Activated CD4-positive, alpha-beta T cell treated with anti-CD3 and anti-CD28 coated beads, Interleukin-2, Interleukin-6, amounts not matched to agents 100 ng/mL and 50 ng/mL, durations not matched to agents 16 hours and 8 hours (primary cell): ENCODE measurements at regions not wholly inside any gene's neighbourhood (a gene's known extent, or its start where the extent isn't known, plus 50 kb on each side); places are given as distances from the start of the nearest gene placed in this dataset.
"Not testable (repeated sequence)": the region's sequence is repeated elsewhere in the genome, so short reads cannot be mapped to it uniquely, and the experiment has no call there.

Source experiments
- DNase-seq: peaks from one replicate; pipeline ENCODE4 v3.0.0-alpha.2; 2020

GRCh38 chr4:15164571-15164970 is 162.3 kb downstream of the CPEB2 start:
- no peak for DNase-seq

GRCh38 chr4:15167743-15168142 is 165.5 kb downstream of the CPEB2 start:
- DNase-seq: no peak

- DNase-seq: no peak
These were observed 166.5 kb downstream of the CPEB2 start for GRCh38 chr4:15168759-15169158.

GRCh38 chr4:15171725-15172124 is 169.4 kb downstream of the CPEB2 start:
- DNase-seq: no peak

- no peak for DNase-seq
These were observed 171.0 kb downstream of the CPEB2 start for GRCh38 chr4:15173251-15173650.

GRCh38 chr4:15174168-15174567 is 171.9 kb downstream of the CPEB2 start:
- not testable (repeated sequence) for DNase-seq

GRCh38 chr4:15179842-15180241 is 177.6 kb downstream of the CPEB2 start:
- not testable (repeated sequence) for DNase-seq

GRCh38 chr4:15182600-15183220 is 180.4 kb downstream of the CPEB2 start:
- DNase-seq: peak; percentile 54

- DNase-seq: no peak
These were observed 183.9 kb downstream of the CPEB2 start for GRCh38 chr4:15186149-15186548.

GRCh38 chr4:15186806-15187205 is 184.5 kb downstream of the CPEB2 start:
- no peak for DNase-seq

- no peak for DNase-seq
These were observed 186.6 kb downstream of the CPEB2 start for GRCh38 chr4:15188605-15189539.

GRCh38 chr4:15194520-15194919 is 192.2 kb downstream of the CPEB2 start:
- no peak for DNase-seq

- no peak for DNase-seq
These were observed 194.7 kb downstream of the CPEB2 start for GRCh38 chr4:15197005-15197404.

- no peak for DNase-seq
These were observed 195.9 kb downstream of the CPEB2 start for GRCh38 chr4:15198070-15198727.

- no peak for DNase-seq
These were observed 199.5 kb downstream of the CPEB2 start for GRCh38 chr4:15201782-15202181.

- no peak for DNase-seq
These were observed 200.2 kb downstream of the CPEB2 start for GRCh38 chr4:15202481-15202880.

- DNase-seq: not testable (repeated sequence)
These were observed 204.2 kb downstream of the CPEB2 start for GRCh38 chr4:15206526-15206925.

GRCh38 chr4:15213302-15213970 is 211.2 kb downstream of the CPEB2 start:
- DNase-seq: no peak

GRCh38 chr4:15215109-15215508 is 212.7 kb upstream of the C1QTNF7 start:
- DNase-seq: no peak

- no peak for DNase-seq
These were observed 201.6 kb upstream of the C1QTNF7 start for GRCh38 chr4:15226203-15226602.

- DNase-seq: peak; percentile 82
These were observed 196.4 kb upstream of the C1QTNF7 start for GRCh38 chr4:15231265-15232091.
